ENCODE measurements at regions not wholly inside any gene's neighbourhood (a gene's known extent, or its start where the extent isn't known, plus 50 kb on each side); places are given as distances from the start of the nearest gene placed in this dataset.

- Histone ChIP-seq H3K79me2 (ENCODE audit: control insufficient read depth, insufficient read depth, low read length) (no peaks in the 10 kb centered on the region), H3K9me1 (ENCODE audit: control insufficient read depth, insufficient read depth, low read length) (no peaks in the 10 kb centered on the region), H3K9me3 (replicated peaks; ENCODE audit: control insufficient read depth, insufficient read depth, low read depth, low read length) (peaks cover 4% of the 10 kb centered on the region), H3K27ac (ENCODE audit: extremely low read depth, low read depth, low read length) (no peak overlapping the region), H3K4me2 (ENCODE audit: insufficient read depth, low read length) (no peak overlapping the region), H3K4me3 (no peak overlapping the region), H3K36me3 (ENCODE audit: control insufficient read depth, insufficient read depth, low read length) (no peaks in the 10 kb centered on the region), H3K4me1 (replicated peaks in 1 of 2; ENCODE audit: control insufficient read depth in 2 of 2, insufficient read depth in 2 of 2, low read length in 2 of 2) (no peaks in the 10 kb centered on the region; a peak in 1 of 5 replicates), H3K9ac (ENCODE audit: insufficient read depth in 1 of 2, low read depth in 2 of 2, low read length in 2 of 2) (no peak overlapping the region), H4K20me1 (replicated peaks; ENCODE audit: control insufficient read depth, insufficient read depth, low read length) (no peaks in the 10 kb centered on the region), H2AFZ (ENCODE audit: low read depth, low read length) (no peak overlapping the region), H3K27me3 (ENCODE audit: control insufficient read depth in 2 of 2, insufficient read depth in 2 of 2, low read length in 2 of 2) (no peaks in the 10 kb centered on the region)
- BruUV-seq (replicated peaks) = no TSS peak
- POLR2A ChIA-PET = no interaction called here
- CTCF ChIA-PET (ENCODE audit: low intra/inter-chr PET ratio) = no interaction called here
- no peak for TF ChIP-seq HSF4 (CRISPR knock-in tag; IDR thresholded peaks at IDR 0.05; ENCODE audit: borderline replicate concordance)
- no peak for FAIRE-seq
- intact Hi-C loops (cut with micrococcal nuclease) (no loop called here), in situ Hi-C loops (cut with MboI) (no loop called here)
- no peak for DNase-seq (ENCODE audit: extremely low read depth in 1 of 4, low spot score in 3 of 4)
- no peak for ATAC-seq
These were observed 220.8 kb downstream of the NRIP1 start for GRCh38 chr21:14844001-14844400.

GRCh38 chr21:14842601-14843000, 222.2 kb downstream of the NRIP1 start:
- no peaks in the 10 kb centered on the region; a peak in 1 of 5 replicates for H3K4me1 ChIP-seq (replicated peaks in 1 of 2; ENCODE audit: control insufficient read depth in 2 of 2, insufficient read depth in 2 of 2, low read length in 2 of 2)
- intact Hi-C loops (cut with micrococcal nuclease) (no loop called here), in situ Hi-C loops (cut with MboI) (no loop called here)
- ChIA-PET CTCF (ENCODE audit: low intra/inter-chr PET ratio) (no interaction called here), POLR2A (no interaction called here)
- H3K4me2 ChIP-seq (ENCODE audit: insufficient read depth, low read length) = no peak overlapping the region
- TF ChIP-seq SRSF3 (IDR thresholded peaks at IDR 0.05; ENCODE audit: insufficient read depth, low read length) (no peak), CHCHD3 (CRISPR knock-in tag; IDR thresholded peaks at IDR 0.05) (no peak), PCBP1 (IDR thresholded peaks at IDR 0.05; ENCODE audit: low read depth, low read length, poor library complexity, severe bottlenecking) (no peak), SMC3 (conservative IDR thresholded peaks at IDR 0.05; ENCODE audit: insufficient read depth, low read depth, low read length) (no peak), NR2F6 (CRISPR knock-in tag; IDR thresholded peaks at IDR 0.05) (no peak), ZNF584 (CRISPR knock-in tag; IDR thresholded peaks at IDR 0.05; ENCODE audit: low read depth) (no peak), SMARCA4 (IDR thresholded peaks at IDR 0.05) (no peak), NCOR1 (IDR thresholded peaks at IDR 0.05) (no peak), MITF (IDR thresholded peaks at IDR 0.05) (no peak), GTF3C2 (IDR thresholded peaks at IDR 0.05; ENCODE audit: borderline replicate concordance, extremely low read depth, insufficient read length) (no peak), SAP30 (IDR thresholded peaks at IDR 0.05; ENCODE audit: borderline replicate concordance, insufficient read depth, low read depth, low read length, poor library complexity, severe bottlenecking) (no peak), MTF1 (CRISPR knock-in tag; IDR thresholded peaks at IDR 0.05; ENCODE audit: borderline replicate concordance) (no peak)
- H3K36me3 ChIP-seq (ENCODE audit: control insufficient read depth, insufficient read depth, low read length) = no peaks in the 10 kb centered on the region
- 38% methylated on average over 3 of the region's 3 CpGs for WGBS (ENCODE audit: insufficient coverage, low coverage, missing lambda C conversion rate)
- H3K27ac ChIP-seq (ENCODE audit: extremely low read depth, low read depth, low read length) = no peak overlapping the region
- no peak overlapping the region for H3K4me3 ChIP-seq
- no peak overlapping the region for H3K9ac ChIP-seq (ENCODE audit: insufficient read depth in 1 of 2, low read depth in 2 of 2, low read length in 2 of 2)
- H3K27me3 ChIP-seq (ENCODE audit: control insufficient read depth in 2 of 2, insufficient read depth in 2 of 2, low read length in 2 of 2) = no peaks in the 10 kb centered on the region
- DNase-seq (ENCODE audit: extremely low read depth in 1 of 4, low spot score in 3 of 4) (no peak), ATAC-seq (no peak), FAIRE-seq (no peak)
- H4K20me1 ChIP-seq (replicated peaks; ENCODE audit: control insufficient read depth, insufficient read depth, low read length) = no peaks in the 10 kb centered on the region
- peaks cover 4% of the 10 kb centered on the region for H3K9me3 ChIP-seq (replicated peaks; ENCODE audit: control insufficient read depth, insufficient read depth, low read depth, low read length)
- no peak overlapping the region for H2AFZ ChIP-seq (ENCODE audit: low read depth, low read length)
- H3K9me1 ChIP-seq (ENCODE audit: control insufficient read depth, insufficient read depth, low read length) = no peaks in the 10 kb centered on the region
- no peaks in the 10 kb centered on the region for H3K79me2 ChIP-seq (ENCODE audit: control insufficient read depth, insufficient read depth, low read length)
- no TSS peak for BruUV-seq (replicated peaks)

Measured in K562 (cell line).